IMR-90 (cell line): ENCODE measurements at regions not wholly inside any gene's neighbourhood (a gene's known extent, or its start where the extent isn't known, plus 50 kb on each side); places are given as distances from the start of the nearest gene placed in this dataset.

Experiments used
- ATAC-seq: fragments of 200-7000 bp; cut with Tn5 transposase; 2 replicates; pipeline ENCODE4 v1.9.1; 2020; ENCODE audit warnings: low read depth, mild to moderate bottlenecking, moderate library complexity
- BruUV-seq: library from RNA; stranded (reverse); fragments of 400-500 nt; replicated peaks from 2 replicates; lab custom pipeline; 2021; lab: Mats Ljungman, UMichigan
- CTCF ChIA-PET: fragments of 300-600 bp; formaldehyde crosslinking; extraction: SDS; loops from one replicate; lab custom pipeline; 2021; ENCODE audit warnings: antibody characterized with exemption; lab: Yijun Ruan, JAX
- POLR2A ChIA-PET: fragments of 300-600 bp; sonication (Branson Sonifier 250); formaldehyde crosslinking; loops from one replicate; lab custom pipeline; 2022; ENCODE audit warnings: antibody characterized with exemption; ENCODE audit not compliant: unreplicated experiment; lab: Charles Lee
- DNase-seq: peaks from one replicate; pipeline ENCODE4 v3.0.0; 2013
- H2AFZ ChIP-seq: replicated peaks from 2 replicates; pipeline ENCODE3; 2013; ENCODE audit warnings: low read length, mild to moderate bottlenecking; ENCODE audit not compliant: poor library complexity
- H2AK5ac ChIP-seq: 2 replicates; pipeline ENCODE4 v1.6.1; 2013; ENCODE audit warnings: low read depth, low read length, inconsistent platforms
- H2AK9ac ChIP-seq: replicated peaks from 2 replicates; pipeline ENCODE3; 2013; ENCODE audit warnings: mild to moderate bottlenecking, low read depth, low read length, moderate library complexity; ENCODE audit not compliant: poor library complexity
- H2BK120ac ChIP-seq: 2 replicates; pipeline ENCODE4 v1.6.1; 2013; ENCODE audit warnings: low read depth, low read length, inconsistent platforms
- H2BK15ac ChIP-seq: 3 replicates; pipeline ENCODE4 v1.6.1; 2013; ENCODE audit warnings: low read depth, low read length, inconsistent platforms
- H2BK20ac ChIP-seq: 2 replicates; pipeline ENCODE4 v1.6.1; 2013; ENCODE audit warnings: low read depth, mild to moderate bottlenecking, inconsistent platforms, low read length, moderate library complexity
- H2BK5ac ChIP-seq: 2 replicates; pipeline ENCODE4 v1.6.1; 2013; ENCODE audit warnings: mild to moderate bottlenecking, low read depth, low read length, inconsistent platforms; ENCODE audit not compliant: poor library complexity, severe bottlenecking
- H3K14ac ChIP-seq: replicated peaks from 2 replicates; pipeline ENCODE4 v1.6.1; 2013; ENCODE audit warnings: low read depth, low read length, inconsistent platforms
- H3K18ac ChIP-seq: 2 replicates; pipeline ENCODE4 v1.6.1; 2013; ENCODE audit warnings: low read depth, low read length, control low read depth
- H3K23ac ChIP-seq: 2 replicates; pipeline ENCODE4 v1.6.1; 2013; ENCODE audit warnings: low read depth, low read length, inconsistent platforms
- H3K27ac ChIP-seq: 2 replicates; pipeline ENCODE4 v1.5.1; 2013; ENCODE audit warnings: mild to moderate bottlenecking, control low read depth, low read length; ENCODE audit not compliant: insufficient read depth
- H3K27me3 ChIP-seq: 2 replicates; pipeline ENCODE4 v1.6.1; 2013; ENCODE audit warnings: low read length; ENCODE audit not compliant: control insufficient read depth, insufficient read depth
- H3K36me3 ChIP-seq: 2 replicates; pipeline ENCODE4 v1.6.1; 2013; ENCODE audit warnings: low read length, mixed read lengths; ENCODE audit not compliant: control insufficient read depth, insufficient read depth
- H3K4ac ChIP-seq: 2 replicates; pipeline ENCODE4 v1.6.1; 2013; ENCODE audit warnings: low read depth, low read length, inconsistent platforms
- H3K4me1 ChIP-seq: 2 replicates; pipeline ENCODE4 v1.6.1; 2013; ENCODE audit warnings: low read length, mixed read lengths; ENCODE audit not compliant: control insufficient read depth, insufficient read depth
- H3K4me2 ChIP-seq: 2 replicates; pipeline ENCODE4 v1.6.1; 2013; ENCODE audit warnings: low read depth, mild to moderate bottlenecking, control low read depth, low read length, moderate library complexity
- H3K4me3 ChIP-seq: 2 replicates; pipeline ENCODE4 v1.5.1; 2013; ENCODE audit warnings: low read depth, mild to moderate bottlenecking, control low read depth, low read length, moderate library complexity; ENCODE audit not compliant: insufficient read depth
- H3K56ac ChIP-seq: 2 replicates; pipeline ENCODE4 v1.6.1; 2013; ENCODE audit warnings: low read length, inconsistent platforms; ENCODE audit not compliant: insufficient read depth; ENCODE audit errors: extremely low read depth
- H3K79me1 ChIP-seq, 2 experiments: 2 replicates each; pipeline ENCODE4 v1.6.1; 2013; ENCODE audit warnings: low read length in 2 of 2, inconsistent platforms in 1 of 2, low read depth in 1 of 2
- H3K9ac ChIP-seq: 2 replicates; pipeline ENCODE4 v1.6.1; 2013; ENCODE audit warnings: low read depth, low read length, control low read depth
- H3K9me1 ChIP-seq: 2 replicates; pipeline ENCODE4 v1.6.1; 2013; ENCODE audit warnings: low read length, inconsistent platforms; ENCODE audit not compliant: insufficient read depth
- H3K9me3 ChIP-seq: 2 replicates; pipeline ENCODE4 v1.6.1; 2013; ENCODE audit warnings: low read length; ENCODE audit not compliant: control insufficient read depth, insufficient read depth
- H4K20me1 ChIP-seq: 2 replicates; pipeline ENCODE4 v1.6.1; 2013; ENCODE audit warnings: low read length, inconsistent platforms; ENCODE audit not compliant: insufficient read depth
- H4K5ac ChIP-seq: 2 replicates; pipeline ENCODE4 v1.6.1; 2013; ENCODE audit warnings: mild to moderate bottlenecking, low read depth, low read length, control low read depth
- H4K8ac ChIP-seq, 2 experiments: 2 replicates each; pipeline ENCODE4 v1.6.1; 2013; ENCODE audit warnings: low read depth in 2 of 2, low read length in 2 of 2, control low read depth in 1 of 2, inconsistent platforms in 1 of 2
- H4K91ac ChIP-seq: 2 replicates; pipeline ENCODE4 v1.6.1; 2013; ENCODE audit warnings: low read depth, low read length, inconsistent platforms; ENCODE audit not compliant: insufficient read depth
- BHLHE40 ChIP-seq: fragments of 150-350 bp; IDR thresholded peaks from 2 replicates; pipeline ENCODE4 v1.6.1; 2016; ENCODE audit warnings: mild to moderate bottlenecking, low read depth, low read length
- CEBPB ChIP-seq: IDR thresholded peaks from 2 replicates; pipeline ENCODE4 v1.6.1; 2012; ENCODE audit warnings: low read depth, low read length, improper control_type of control experiment
- CHD1 ChIP-seq: IDR thresholded peaks from 2 replicates; pipeline ENCODE4 v1.6.1; 2012; ENCODE audit warnings: low read depth, low read length, improper control_type of control experiment
- FOS ChIP-seq: fragments of 150-350 bp; IDR thresholded peaks from 2 replicates; pipeline ENCODE4 v1.6.1; 2016; ENCODE audit warnings: low read depth, low read length
- MAFK ChIP-seq: IDR thresholded peaks from 2 replicates; pipeline ENCODE4 v1.6.1; 2012; ENCODE audit warnings: low read depth, low read length, improper control_type of control experiment
- MAZ ChIP-seq: IDR thresholded peaks from 2 replicates; pipeline ENCODE4 v1.6.1; 2012; ENCODE audit warnings: low read depth, mild to moderate bottlenecking, low read length, improper control_type of control experiment, moderate library complexity, borderline replicate concordance
- MXI1 ChIP-seq: IDR thresholded peaks from 2 replicates; pipeline ENCODE4 v1.6.1; 2012; ENCODE audit warnings: low read depth, mild to moderate bottlenecking, low read length, moderate library complexity, borderline replicate concordance
- NFE2L2 ChIP-seq: fragments of 150-350 bp; IDR thresholded peaks from 2 replicates; pipeline ENCODE4 v1.6.1; 2016; ENCODE audit warnings: low read depth, mild to moderate bottlenecking, low read length
- POLR2A ChIP-seq: IDR thresholded peaks from 2 replicates; pipeline ENCODE4 v1.6.1; 2012; ENCODE audit warnings: mild to moderate bottlenecking, low read depth, low read length
- RAD21 ChIP-seq: IDR thresholded peaks from 2 replicates; pipeline ENCODE4 v1.6.1; 2012; ENCODE audit warnings: low read length, improper control_type of control experiment
- RCOR1 ChIP-seq: IDR thresholded peaks from 2 replicates; pipeline ENCODE4 v1.6.1; 2012; ENCODE audit warnings: mild to moderate bottlenecking, low read length, improper control_type of control experiment; ENCODE audit not compliant: insufficient replicate concordance
- RFX5 ChIP-seq: IDR thresholded peaks from 2 replicates; pipeline ENCODE4 v1.8.0; 2012; ENCODE audit warnings: low read depth, mild to moderate bottlenecking, low read length, moderate library complexity
- SMC3 ChIP-seq: fragments of 150-350 bp; IDR thresholded peaks from 2 replicates; pipeline ENCODE4 v1.6.1; 2016; ENCODE audit warnings: low read depth, mild to moderate bottlenecking, antibody characterized with exemption, low read length, moderate library complexity
- dilution Hi-C: fragments of 300-500 bp; cut with HindIII; formaldehyde crosslinking; loops from one replicate; pipeline ENCODE4 v1.14.3; 2018; ENCODE audit warnings: low sequenced_read_pairs; ENCODE audit not compliant: unreplicated experiment
- in situ Hi-C: fragments of 300-500 bp; cut with MboI; formaldehyde crosslinking; loops from 3 replicates; pipeline ENCODE4 v1.14.3; 2019; ENCODE audit warnings: low sequenced_read_pairs, inconsistent platforms, mixed read lengths
- intact Hi-C: fragments of 100-400 bp; cut with micrococcal nuclease; formaldehyde crosslinking; loops from 2 replicates; pipeline ENCODE4 v1.10.0; 2022
- TF ChIP-seq, protein P1 (sequence below): conservative IDR thresholded peaks from 2 replicates; pipeline ENCODE4 v1.5.1; 2012; ENCODE audit warnings: mild to moderate bottlenecking, low read depth, low read length, improper control_type of control experiment
- TF ChIP-seq, protein P2 (sequence below): fragments of 150-350 bp; IDR thresholded peaks from 2 replicates; pipeline ENCODE4 v1.6.1; 2017; ENCODE audit warnings: mild to moderate bottlenecking, antibody characterized with exemption, low read length, low read depth
- TF ChIP-seq, protein P3 (sequence below): fragments of 150-350 bp; IDR thresholded peaks from 2 replicates; pipeline ENCODE4 v1.6.1; 2016; ENCODE audit warnings: low read depth, mild to moderate bottlenecking, low read length, moderate library complexity, borderline replicate concordance

DNA sequence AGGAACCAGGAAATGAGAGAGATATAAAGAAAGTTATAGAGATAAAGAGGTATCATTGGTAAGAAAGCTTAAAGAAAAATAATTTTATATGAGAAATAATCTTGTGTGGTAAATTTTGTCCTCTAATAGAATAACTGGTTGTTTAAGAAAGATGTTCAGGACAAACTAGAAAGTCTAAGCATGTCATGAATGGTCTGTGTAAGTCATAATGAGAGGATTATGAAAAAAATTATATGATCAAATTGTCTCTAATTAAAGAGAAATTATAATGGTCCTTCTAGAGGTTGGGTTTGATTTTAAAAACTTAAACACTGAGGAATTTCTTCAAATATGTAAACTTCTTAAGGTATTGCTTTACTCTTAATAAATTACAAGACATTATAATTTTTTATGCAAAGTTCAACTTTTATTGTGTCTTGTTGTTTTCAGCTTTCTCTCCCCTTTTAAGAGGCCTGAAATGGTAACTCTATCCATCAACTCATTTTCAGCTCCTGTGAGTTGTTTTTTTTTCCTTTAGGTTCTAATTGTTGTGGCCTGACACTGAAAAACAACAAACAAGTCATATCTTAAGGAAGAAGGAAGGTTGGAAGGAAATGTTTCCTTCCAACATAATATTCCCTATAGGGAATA is 88.2 kb upstream of the CNOT2 start:
- dilution Hi-C loops (no loop called here), intact Hi-C loops (no loop called here), in situ Hi-C loops (no loop called here)
- Histone ChIP-seq H2BK20ac (no peak overlapping the region), H2AFZ (no peak overlapping the region), H3K56ac (no peak overlapping the region), H3K36me3 (no peaks in the 10 kb centered on the region), H4K8ac (no peak overlapping the region), H3K9me1 (no peaks in the 10 kb centered on the region), H3K23ac (no peak overlapping the region), H3K18ac (no peak overlapping the region), H3K27me3 (no peaks in the 10 kb centered on the region), H3K9me3 (0 out of 2 replicates have a peak, but pooled peaks cover 2% of the 10 kb centered on the region), H3K79me1 (no peaks in the 10 kb centered on the region), H2AK9ac (no peak overlapping the region), H3K4me1 (no peaks in the 10 kb centered on the region), H3K27ac (no peak overlapping the region), H4K91ac (no peak overlapping the region), H4K5ac (no peak overlapping the region), H2BK15ac (no peak overlapping the region), H3K4ac (no peak overlapping the region), H4K20me1 (no peaks in the 10 kb centered on the region), H2BK5ac (no peak overlapping the region), H3K14ac (no peak overlapping the region), H3K4me3 (no peak overlapping the region), H2BK120ac (no peak overlapping the region), H3K9ac (no peak overlapping the region), H3K4me2 (no peak overlapping the region), H2AK5ac (no peak overlapping the region)
- BruUV-seq = no TSS peak
- TF ChIP-seq FOS = no peak
- TF ChIP-seq, protein P1, sequence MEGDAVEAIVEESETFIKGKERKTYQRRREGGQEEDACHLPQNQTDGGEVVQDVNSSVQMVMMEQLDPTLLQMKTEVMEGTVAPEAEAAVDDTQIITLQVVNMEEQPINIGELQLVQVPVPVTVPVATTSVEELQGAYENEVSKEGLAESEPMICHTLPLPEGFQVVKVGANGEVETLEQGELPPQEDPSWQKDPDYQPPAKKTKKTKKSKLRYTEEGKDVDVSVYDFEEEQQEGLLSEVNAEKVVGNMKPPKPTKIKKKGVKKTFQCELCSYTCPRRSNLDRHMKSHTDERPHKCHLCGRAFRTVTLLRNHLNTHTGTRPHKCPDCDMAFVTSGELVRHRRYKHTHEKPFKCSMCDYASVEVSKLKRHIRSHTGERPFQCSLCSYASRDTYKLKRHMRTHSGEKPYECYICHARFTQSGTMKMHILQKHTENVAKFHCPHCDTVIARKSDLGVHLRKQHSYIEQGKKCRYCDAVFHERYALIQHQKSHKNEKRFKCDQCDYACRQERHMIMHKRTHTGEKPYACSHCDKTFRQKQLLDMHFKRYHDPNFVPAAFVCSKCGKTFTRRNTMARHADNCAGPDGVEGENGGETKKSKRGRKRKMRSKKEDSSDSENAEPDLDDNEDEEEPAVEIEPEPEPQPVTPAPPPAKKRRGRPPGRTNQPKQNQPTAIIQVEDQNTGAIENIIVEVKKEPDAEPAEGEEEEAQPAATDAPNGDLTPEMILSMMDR = no peak
- TF ChIP-seq CEBPB = no peak
- no peak for TF ChIP-seq RAD21
- TF ChIP-seq RCOR1 = no peak
- TF ChIP-seq, protein P2, sequence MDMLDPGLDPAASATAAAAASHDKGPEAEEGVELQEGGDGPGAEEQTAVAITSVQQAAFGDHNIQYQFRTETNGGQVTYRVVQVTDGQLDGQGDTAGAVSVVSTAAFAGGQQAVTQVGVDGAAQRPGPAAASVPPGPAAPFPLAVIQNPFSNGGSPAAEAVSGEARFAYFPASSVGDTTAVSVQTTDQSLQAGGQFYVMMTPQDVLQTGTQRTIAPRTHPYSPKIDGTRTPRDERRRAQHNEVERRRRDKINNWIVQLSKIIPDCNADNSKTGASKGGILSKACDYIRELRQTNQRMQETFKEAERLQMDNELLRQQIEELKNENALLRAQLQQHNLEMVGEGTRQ = no peak
- TF ChIP-seq NFE2L2 = no peak
- no peak for TF ChIP-seq MAZ
- no peak for TF ChIP-seq POLR2A
- no peak for TF ChIP-seq MAFK
- no peak for TF ChIP-seq MXI1
- no peak for TF ChIP-seq RFX5
- TF ChIP-seq SMC3 = no peak
- no peak for TF ChIP-seq CHD1
- TF ChIP-seq, protein P3, sequence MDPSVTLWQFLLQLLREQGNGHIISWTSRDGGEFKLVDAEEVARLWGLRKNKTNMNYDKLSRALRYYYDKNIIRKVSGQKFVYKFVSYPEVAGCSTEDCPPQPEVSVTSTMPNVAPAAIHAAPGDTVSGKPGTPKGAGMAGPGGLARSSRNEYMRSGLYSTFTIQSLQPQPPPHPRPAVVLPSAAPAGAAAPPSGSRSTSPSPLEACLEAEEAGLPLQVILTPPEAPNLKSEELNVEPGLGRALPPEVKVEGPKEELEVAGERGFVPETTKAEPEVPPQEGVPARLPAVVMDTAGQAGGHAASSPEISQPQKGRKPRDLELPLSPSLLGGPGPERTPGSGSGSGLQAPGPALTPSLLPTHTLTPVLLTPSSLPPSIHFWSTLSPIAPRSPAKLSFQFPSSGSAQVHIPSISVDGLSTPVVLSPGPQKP = no peak
- no peak for TF ChIP-seq BHLHE40
- ChIA-PET CTCF (no interaction called here), POLR2A (no interaction called here)
- DNase-seq (no peak), ATAC-seq (no peak)
